A673 (cell line): ENCODE measurements at regions not wholly inside any gene's neighbourhood (a gene's known extent, or its start where the extent isn't known, plus 50 kb on each side); places are given as distances from the start of the nearest gene placed in this dataset.

Source experiments
- BruUV-seq: library from RNA; stranded (reverse); fragments of 400-500 nt; replicated peaks from 2 replicates; lab custom pipeline; 2021; lab: Mats Ljungman, UMichigan
- CTCF ChIA-PET: fragments of 300-600 bp; sonication (Branson Sonifier 250); formaldehyde crosslinking; loops from one replicate; lab custom pipeline; 2022; ENCODE audit warnings: antibody characterized with exemption; lab: Charles Lee
- POLR2A ChIA-PET: fragments of 300-600 bp; sonication (Branson Sonifier 250); formaldehyde crosslinking; loops from one replicate; lab custom pipeline; 2022; ENCODE audit warnings: antibody characterized with exemption; ENCODE audit not compliant: low non-redundant PET; lab: Charles Lee
- DNase-seq: peaks from one replicate; pipeline ENCODE4 v3.0.0-alpha.2; 2015; ENCODE audit warnings: low spot score
- H3K27ac ChIP-seq: fragments of 200-600 bp; sonication (generic); 2 replicates; pipeline ENCODE4 v1.5.1; 2016; ENCODE audit warnings: mixed run types, low read depth, mild to moderate bottlenecking, mixed read lengths, antibody characterized with exemption, low read length; ENCODE audit not compliant: poor library complexity, severe bottlenecking
- H3K27me3 ChIP-seq: fragments of 200-600 bp; sonication (generic); replicated peaks from 2 replicates; pipeline ENCODE4 v1.6.1; 2017; ENCODE audit warnings: mixed run types, low read depth, mild to moderate bottlenecking, mixed read lengths, antibody characterized with exemption, low read length; ENCODE audit not compliant: insufficient read depth, poor library complexity
- H3K36me3 ChIP-seq: fragments of 200-600 bp; sonication (generic); 2 replicates; pipeline ENCODE4 v1.6.1; 2016; ENCODE audit warnings: mixed run types, mild to moderate bottlenecking, mixed read lengths, antibody characterized with exemption, low read length; ENCODE audit not compliant: insufficient read depth, poor library complexity, severe bottlenecking
- H3K4me1 ChIP-seq: fragments of 200-600 bp; sonication (generic); 2 replicates; pipeline ENCODE4 v1.6.1; 2017; ENCODE audit warnings: mixed run types, mild to moderate bottlenecking, mixed read lengths, antibody characterized with exemption, low read length; ENCODE audit not compliant: insufficient read depth, poor library complexity, severe bottlenecking
- H3K4me3 ChIP-seq: fragments of 200-600 bp; sonication (generic); 2 replicates; pipeline ENCODE4 v1.5.1; 2016; ENCODE audit warnings: low read depth, mixed run types, mild to moderate bottlenecking, mixed read lengths, low read length; ENCODE audit not compliant: poor library complexity, severe bottlenecking
- H3K9me3 ChIP-seq: fragments of 200-600 bp; sonication (generic); 2 replicates; pipeline ENCODE4 v1.6.1; 2016; ENCODE audit warnings: mixed run types, low read depth, mild to moderate bottlenecking, mixed read lengths, antibody characterized with exemption, low read length; ENCODE audit not compliant: poor library complexity, severe bottlenecking
- CTCF ChIP-seq: fragments of 300-800, 200-600 bp; sonication (generic); conservative IDR thresholded peaks from 2 replicates; pipeline ENCODE4 v1.5.1; 2017; ENCODE audit warnings: low read depth, mild to moderate bottlenecking, antibody characterized with exemption, low read length, moderate library complexity, mixed read lengths
- EZH2 ChIP-seq: fragments of 200-600 bp; sonication (generic); IDR thresholded peaks from 2 replicates; pipeline ENCODE4 v1.6.1; 2017; ENCODE audit warnings: borderline replicate concordance, low read depth, mild to moderate bottlenecking, mixed read lengths, antibody characterized with exemption, low read length; ENCODE audit not compliant: poor library complexity, severe bottlenecking
- intact Hi-C: fragments of 100-400 bp; cut with micrococcal nuclease; formaldehyde crosslinking; loops from one replicate; pipeline ENCODE4 v1.10.0; 2022; ENCODE audit not compliant: unreplicated experiment

GRCh38 chr10:83932245-83932644 lies 207.1 kb upstream of the GHITM start:
- ChIA-PET CTCF (no interaction called here), POLR2A (no interaction called here)
- Histone ChIP-seq H3K9me3 (no peaks in the 10 kb centered on the region), H3K27me3 (peaks cover 3% of the 10 kb centered on the region), H3K36me3 (no peaks in the 10 kb centered on the region), H3K4me1 (no peaks in the 10 kb centered on the region), H3K4me3 (no peak overlapping the region), H3K27ac (no peak overlapping the region)
- intact Hi-C loops: no loop called here
- DNase-seq: no peak
- no TSS peak for BruUV-seq
- no peak for TF ChIP-seq EZH2
- no peak for TF ChIP-seq CTCF

- POLR2A ChIA-PET: no interaction called here
These were observed 205.2 kb upstream of the GHITM start for GRCh38 chr10:83934062-83934461.

GRCh38 chr10:83934641-83935338 lies 204.5 kb upstream of the GHITM start:
- H3K9me3 ChIP-seq: no peaks in the 10 kb centered on the region
- CTCF ChIA-PET: no interaction called here
- no TSS peak for BruUV-seq
- DNase-seq: no peak
- H3K27ac ChIP-seq: no peak overlapping the region
- TF ChIP-seq CTCF: no peak
- TF ChIP-seq EZH2: no peak
- H3K4me3 ChIP-seq: no peak overlapping the region
- peaks cover 4% of the 10 kb centered on the region for H3K27me3 ChIP-seq
- POLR2A ChIA-PET: no interaction called here
- no peaks in the 10 kb centered on the region for H3K36me3 ChIP-seq
- intact Hi-C loops: no loop called here
- H3K4me1 ChIP-seq: no peaks in the 10 kb centered on the region

More at GRCh38 chr10:83934062-83934461, 205.2 kb upstream of the GHITM start:
- H3K9me3 ChIP-seq: no peaks in the 10 kb centered on the region
- no peaks in the 10 kb centered on the region for H3K36me3 ChIP-seq
- CTCF ChIA-PET: no interaction called here
- no peak overlapping the region for H3K4me3 ChIP-seq
- DNase-seq: no peak
- H3K4me1 ChIP-seq: no peaks in the 10 kb centered on the region
- BruUV-seq: no TSS peak
- TF ChIP-seq EZH2: no peak
- no peak for TF ChIP-seq CTCF
- H3K27ac ChIP-seq: no peak overlapping the region
- peaks cover 4% of the 10 kb centered on the region for H3K27me3 ChIP-seq
- intact Hi-C loops: no loop called here
